HG02981 (cell line): ENCODE measurements at regions not wholly inside any gene's neighbourhood (a gene's known extent, or its start where the extent isn't known, plus 50 kb on each side); places are given as distances from the start of the nearest gene placed in this dataset.
"Not testable (repeated sequence)": the region's sequence is repeated elsewhere in the genome, so short reads cannot be mapped to it uniquely, and the experiment has no call there.

Source experiments
- ATAC-seq: cut with Tn5 transposase; IDR thresholded peaks from one replicate; pipeline ENCODE4 v1.9.1; 2021; ENCODE audit warnings: mild to moderate bottlenecking, moderate library complexity; ENCODE audit not compliant: unreplicated experiment

GRCh38 chr1:219731771-219732170, 118.9 kb upstream of the ZC3H11B start:
- no peak for ATAC-seq

GRCh38 chr1:219726480-219727272, 113.8 kb upstream of the ZC3H11B start:
- ATAC-seq = no peak

GRCh38 chr1:219724440-219724839, 111.5 kb upstream of the ZC3H11B start:
- ATAC-seq = no peak

- ATAC-seq = no peak
Observed at GRCh38 chr1:219717536-219717935, 104.6 kb upstream of the ZC3H11B start.

GRCh38 chr1:219716611-219717114, 103.8 kb upstream of the ZC3H11B start:
- no peak for ATAC-seq

- ATAC-seq = no peak
Observed at GRCh38 chr1:219713981-219714381, 101.1 kb upstream of the ZC3H11B start.

GRCh38 chr1:219712506-219712905, 99.6 kb upstream of the ZC3H11B start:
- ATAC-seq = no peak

GRCh38 chr1:219710529-219711194, 97.8 kb upstream of the ZC3H11B start:
- ATAC-seq = no peak

- no peak for ATAC-seq
Observed at GRCh38 chr1:219708919-219709543, 96.1 kb upstream of the ZC3H11B start.

GRCh38 chr1:219707885-219708284, 95.0 kb upstream of the ZC3H11B start:
- ATAC-seq = not testable (repeated sequence)

GRCh38 chr1:219704331-219704730, 91.4 kb upstream of the ZC3H11B start:
- not testable (repeated sequence) for ATAC-seq

GRCh38 chr1:219703368-219703639, 90.4 kb upstream of the ZC3H11B start:
- no peak for ATAC-seq

GRCh38 chr1:219701476-219701875, 88.6 kb upstream of the ZC3H11B start:
- no peak for ATAC-seq

GRCh38 chr1:219699870-219700269, 87.0 kb upstream of the ZC3H11B start:
- no peak for ATAC-seq

- ATAC-seq = no peak
Observed at GRCh38 chr1:219697682-219698081, 84.8 kb upstream of the ZC3H11B start.

GRCh38 chr1:219692981-219693380, 80.1 kb upstream of the ZC3H11B start:
- no peak for ATAC-seq

- ATAC-seq = no peak
Observed at GRCh38 chr1:219689774-219690173, 76.9 kb upstream of the ZC3H11B start.

- no peak for ATAC-seq
Observed at GRCh38 chr1:219687779-219688178, 74.9 kb upstream of the ZC3H11B start.

- ATAC-seq = no peak
Observed at GRCh38 chr1:219686171-219686570, 73.3 kb upstream of the ZC3H11B start.

- no peak for ATAC-seq
Observed at GRCh38 chr1:219682788-219683187, 69.9 kb upstream of the ZC3H11B start.

- ATAC-seq = no peak
Observed at GRCh38 chr1:219681876-219682275, 69.0 kb upstream of the ZC3H11B start.
